ENCODE measurements at regions not wholly inside any gene's neighbourhood (a gene's known extent, or its start where the extent isn't known, plus 50 kb on each side); places are given as distances from the start of the nearest gene placed in this dataset.

GRCh38 chr7:47037607-47038006 is 544.3 kb downstream of the TNS3 start:
- TF ChIP-seq CTCF (IDR thresholded peaks at IDR 0.05) (no peak), EZH2 (IDR thresholded peaks at IDR 0.05; ENCODE audit: borderline replicate concordance, insufficient read depth, low read depth, low read length, poor library complexity, severe bottlenecking) (no peak)
